Choroid plexus epithelial cell (primary cell): ENCODE measurements at regions not wholly inside any gene's neighbourhood (a gene's known extent, or its start where the extent isn't known, plus 50 kb on each side); places are given as distances from the start of the nearest gene placed in this dataset.

ENCODE experiments used
- DNase-seq: peaks from one replicate; pipeline ENCODE4 v3.0.0-alpha.2; 2010; ENCODE audit warnings: low read depth
- H3K4me3 ChIP-seq: 2 replicates; pipeline ENCODE4 v1.5.1; 2011; ENCODE audit warnings: low read depth, mild to moderate bottlenecking, control low read depth, low read length, moderate library complexity
- TF ChIP-seq, protein P1 (sequence below): conservative IDR thresholded peaks from 2 replicates; pipeline ENCODE4 v1.5.1; 2011; ENCODE audit warnings: low read depth, mild to moderate bottlenecking, control low read depth, inconsistent platforms, low read length, moderate library complexity

DNA sequence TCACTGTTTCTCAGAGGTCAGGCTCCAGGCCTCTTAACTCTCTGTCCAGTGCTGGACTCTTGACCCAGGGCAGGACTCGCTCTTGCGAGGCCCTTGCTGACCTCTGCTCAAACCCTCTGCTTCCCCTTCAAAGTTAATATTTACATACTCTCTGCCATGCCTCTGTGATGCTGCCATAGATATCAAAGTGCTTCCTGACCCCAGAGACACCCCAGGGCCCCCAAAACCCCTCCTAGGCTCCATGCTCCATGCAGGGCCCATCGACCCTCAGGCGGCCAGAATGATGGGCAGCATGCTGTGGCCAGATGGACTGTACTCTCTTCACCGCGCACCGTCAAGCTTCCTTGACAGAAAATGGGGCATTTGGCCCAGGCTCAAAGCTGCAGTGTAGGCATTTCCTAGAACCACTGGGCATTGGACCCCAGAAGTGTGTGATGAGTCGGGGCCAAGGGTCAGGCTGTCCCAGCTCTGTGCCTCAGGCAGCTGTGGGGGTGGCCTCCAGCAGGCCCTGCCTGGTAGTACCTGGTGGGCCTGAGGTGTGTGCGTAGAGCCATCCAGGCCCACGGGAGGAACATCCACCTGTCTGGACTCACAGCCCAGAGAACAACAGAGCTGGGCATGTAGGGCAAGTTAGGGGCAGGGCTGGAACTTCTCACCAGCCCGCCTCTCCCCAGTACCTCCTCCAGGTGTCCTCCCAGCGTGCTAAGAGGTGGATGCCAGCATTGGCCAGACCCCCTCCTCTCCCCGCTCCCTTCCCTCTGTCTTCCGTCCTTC is 142.8 kb downstream of the VEGFA start:
- TF ChIP-seq, protein P1, sequence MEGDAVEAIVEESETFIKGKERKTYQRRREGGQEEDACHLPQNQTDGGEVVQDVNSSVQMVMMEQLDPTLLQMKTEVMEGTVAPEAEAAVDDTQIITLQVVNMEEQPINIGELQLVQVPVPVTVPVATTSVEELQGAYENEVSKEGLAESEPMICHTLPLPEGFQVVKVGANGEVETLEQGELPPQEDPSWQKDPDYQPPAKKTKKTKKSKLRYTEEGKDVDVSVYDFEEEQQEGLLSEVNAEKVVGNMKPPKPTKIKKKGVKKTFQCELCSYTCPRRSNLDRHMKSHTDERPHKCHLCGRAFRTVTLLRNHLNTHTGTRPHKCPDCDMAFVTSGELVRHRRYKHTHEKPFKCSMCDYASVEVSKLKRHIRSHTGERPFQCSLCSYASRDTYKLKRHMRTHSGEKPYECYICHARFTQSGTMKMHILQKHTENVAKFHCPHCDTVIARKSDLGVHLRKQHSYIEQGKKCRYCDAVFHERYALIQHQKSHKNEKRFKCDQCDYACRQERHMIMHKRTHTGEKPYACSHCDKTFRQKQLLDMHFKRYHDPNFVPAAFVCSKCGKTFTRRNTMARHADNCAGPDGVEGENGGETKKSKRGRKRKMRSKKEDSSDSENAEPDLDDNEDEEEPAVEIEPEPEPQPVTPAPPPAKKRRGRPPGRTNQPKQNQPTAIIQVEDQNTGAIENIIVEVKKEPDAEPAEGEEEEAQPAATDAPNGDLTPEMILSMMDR, result no peak
- no peak overlapping the region for H3K4me3 ChIP-seq
- no peak for DNase-seq

- no peak overlapping the region for H3K4me3 ChIP-seq
- TF ChIP-seq, protein P1, result no peak
- DNase-seq, result no peak
Measured at GRCh38 chr6:43912116-43912577, 142.1 kb downstream of the VEGFA start.

- TF ChIP-seq, protein P1, result no peak
- peak; percentile 23 for DNase-seq
- no peak overlapping the region for H3K4me3 ChIP-seq
Measured at GRCh38 chr6:43911354-43912115, 141.5 kb downstream of the VEGFA start.

DNA sequence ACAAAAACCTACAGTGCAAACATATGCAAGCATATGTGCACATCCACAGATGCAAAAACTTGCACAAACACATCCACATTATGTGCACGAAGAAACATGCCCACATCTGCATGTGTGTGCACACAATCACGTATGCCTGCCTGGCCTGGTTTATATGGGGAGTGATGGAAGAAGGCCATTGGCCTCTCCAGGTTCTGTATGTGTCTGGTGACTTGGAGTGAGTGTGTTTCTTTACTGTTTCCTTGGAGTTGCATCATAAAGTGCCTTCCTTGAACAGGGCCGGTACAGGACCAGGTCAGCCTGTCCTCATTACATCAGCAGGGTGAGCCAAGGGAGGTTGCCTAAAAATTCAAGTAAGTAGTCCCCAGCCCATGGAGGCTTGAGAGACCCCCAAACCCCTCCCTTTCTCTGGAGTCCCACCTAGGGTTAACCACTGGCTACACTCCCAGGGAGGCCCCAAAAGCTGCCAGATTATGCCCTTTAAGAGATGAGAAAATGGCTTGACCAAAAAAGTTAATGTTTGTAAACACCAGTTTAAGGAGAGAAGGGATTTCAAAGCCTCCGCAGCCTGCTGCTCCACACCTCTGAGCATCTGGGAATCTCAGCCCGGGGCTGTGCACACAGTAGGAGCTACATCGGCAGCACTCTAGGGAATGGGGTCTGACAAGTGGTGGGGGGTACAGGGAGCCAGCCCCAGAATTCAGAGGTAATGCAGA is 140.8 kb downstream of the VEGFA start:
- peak; percentile 88 for DNase-seq
- H3K4me3 ChIP-seq, result no peak overlapping the region
- TF ChIP-seq, protein P1, result no peak

- H3K4me3 ChIP-seq, result no peak overlapping the region
- TF ChIP-seq, protein P1, result no peak
- DNase-seq, result no peak
Measured at GRCh38 chr6:43910149-43910637, 140.2 kb downstream of the VEGFA start.

- H3K4me3 ChIP-seq, result no peak overlapping the region
- TF ChIP-seq, protein P1, result no peak
Measured at GRCh38 chr6:43909474-43910148, 139.6 kb downstream of the VEGFA start.

More at GRCh38 chr6:43909474-43910148, 139.6 kb downstream of the VEGFA start:
- no peak for DNase-seq
